HepG2 (cell line): ENCODE measurements at regions not wholly inside any gene's neighbourhood (a gene's known extent, or its start where the extent isn't known, plus 50 kb on each side); places are given as distances from the start of the nearest gene placed in this dataset.

Source experiments
- REL ChIP-seq: sonication (generic); formaldehyde crosslinking; conservative IDR thresholded peaks from 2 replicates; pipeline ENCODE4 v1.8.0; 2022; ENCODE audit warnings: mild to moderate bottlenecking, missing genetic modification reagents, moderate library complexity
- ZBTB33 ChIP-seq: sonication (generic); formaldehyde crosslinking; IDR thresholded peaks from 2 replicates; pipeline ENCODE4 v1.4.0; 2020; ENCODE audit warnings: missing genetic modification reagents
- ZNF121 ChIP-seq: sonication (generic); formaldehyde crosslinking; IDR thresholded peaks from 2 replicates; pipeline ENCODE4 v1.5.0; 2020; ENCODE audit warnings: mild to moderate bottlenecking, missing genetic modification reagents
- ZZZ3 ChIP-seq: sonication (generic); formaldehyde crosslinking; IDR thresholded peaks from 2 replicates; pipeline ENCODE4 v1.4.0; 2020; ENCODE audit warnings: missing genetic modification reagents, mild to moderate bottlenecking, borderline replicate concordance

DNA sequence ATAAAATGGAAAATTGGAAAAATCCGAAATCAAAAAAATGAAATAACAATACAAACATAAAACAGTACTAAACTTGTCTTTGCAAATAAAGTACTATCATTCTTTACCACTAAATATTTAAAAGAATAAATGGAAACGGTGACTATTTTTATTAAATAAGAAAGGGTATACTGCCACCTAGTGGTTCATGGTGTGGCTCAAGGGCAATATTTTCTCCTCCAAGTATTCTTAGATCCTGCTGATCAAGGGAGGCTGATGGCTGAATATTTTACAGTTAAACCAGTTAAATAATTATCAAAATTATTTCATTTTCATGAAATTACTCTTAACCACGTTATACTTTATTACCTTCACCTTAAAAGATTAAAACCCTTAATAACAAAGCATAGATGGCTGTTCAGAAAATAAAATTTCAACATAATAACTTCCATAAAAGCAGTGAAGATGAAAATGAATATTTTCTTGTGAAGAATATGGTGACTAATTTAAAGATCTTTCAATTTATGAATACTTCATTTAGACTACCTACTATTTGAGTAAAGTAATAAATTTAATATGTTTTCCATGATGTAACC lies 1793.9 kb downstream of the NCAM2 start:
- TF ChIP-seq REL (CRISPR knock-in tag): no peak
- no peak for TF ChIP-seq ZNF121 (CRISPR knock-in tag)
- no peak for TF ChIP-seq ZZZ3
- no peak for TF ChIP-seq ZBTB33 (CRISPR knock-in tag)
